Endothelial cell of umbilical vein (primary cell): ENCODE measurements at regions not wholly inside any gene's neighbourhood (a gene's known extent, or its start where the extent isn't known, plus 50 kb on each side); places are given as distances from the start of the nearest gene placed in this dataset.
"Not testable (repeated sequence)": the region's sequence is repeated elsewhere in the genome, so short reads cannot be mapped to it uniquely, and the experiment has no call there.

Experiments
- BruUV-seq: library from RNA; stranded (reverse); fragments of 400-500 nt; replicated peaks from 2 replicates; lab custom pipeline; 2021; lab: Mats Ljungman, UMichigan
- CTCF ChIA-PET: fragments of 300-600, 350-600 bp; sonication (Branson Sonifier 250); formaldehyde crosslinking; loops from one replicate; lab custom pipeline; 2021; ENCODE audit warnings: antibody characterized with exemption, inconsistent platforms; lab: Charles Lee
- POLR2A ChIA-PET: fragments of 300-600, 350-600 bp; sonication (Branson Sonifier 250); formaldehyde crosslinking; loops from one replicate; lab custom pipeline; 2021; ENCODE audit warnings: antibody characterized with exemption, inconsistent platforms; lab: Charles Lee
- DNase-seq: peaks from one replicate; pipeline ENCODE4 v3.0.0-alpha.2; 2011; ENCODE audit warnings: low read depth, low spot score
- FAIRE-seq: peaks from 2 replicates; lab custom pipeline; 2011; peaks lifted over from hg19 to GRCh38; lab: Jason Lieb, UNC
- H2AFZ ChIP-seq: 2 replicates; pipeline ENCODE4 v1.6.0; 2012; ENCODE audit warnings: low read depth, low read length, control low read depth, inconsistent platforms
- H3K27ac ChIP-seq: 2 replicates; pipeline ENCODE4 v1.5.1; 2011; ENCODE audit warnings: low read depth, mild to moderate bottlenecking, control low read depth, low read length, moderate library complexity; ENCODE audit not compliant: insufficient read depth
- H3K27me3 ChIP-seq, 2 experiments: 2 replicates each; pipeline versions ENCODE4 v1.6.0 to v1.6.1; 2011; ENCODE audit warnings: low read length in 2 of 2, mixed read lengths in 1 of 2; ENCODE audit not compliant: control insufficient read depth in 2 of 2, insufficient read depth in 2 of 2
- H3K36me3 ChIP-seq, 2 experiments: 2 replicates in 1 of 2; 3 replicates in 1 of 2; pipeline ENCODE4 v1.5.1; 2011; ENCODE audit warnings: low read length in 2 of 2, mild to moderate bottlenecking in 1 of 2, moderate library complexity in 1 of 2; ENCODE audit not compliant: control insufficient read depth in 2 of 2, insufficient read depth in 2 of 2; ENCODE audit errors: extremely low read depth in 1 of 2
- H3K4me1 ChIP-seq: 3 replicates; pipeline ENCODE4 v1.5.1; 2011; ENCODE audit warnings: mild to moderate bottlenecking, low read length; ENCODE audit not compliant: control insufficient read depth, insufficient read depth; ENCODE audit errors: extremely low read depth
- H3K4me2 ChIP-seq: 2 replicates; pipeline ENCODE4 v1.6.1; 2011; ENCODE audit warnings: low read length, control low read depth, mixed read lengths; ENCODE audit not compliant: insufficient read depth
- H3K4me3 ChIP-seq, 3 experiments: fragments of 200-600 bp in 1 of 3; sonication (generic), shearing (Covaris generic) in 1 of 3; replicated peaks in 1 of 3; 2 replicates each; pipeline ENCODE4 v1.5.1; 2011 to 2016; ENCODE audit warnings: control low read depth in 3 of 3, low read length in 3 of 3, mild to moderate bottlenecking in 2 of 3, inconsistent platforms in 1 of 3, low read depth in 1 of 3, moderate library complexity in 1 of 3; ENCODE audit not compliant: insufficient read depth in 1 of 3
- H3K79me2 ChIP-seq: 2 replicates; pipeline ENCODE4 v1.6.0; 2012; ENCODE audit warnings: low read length, inconsistent platforms; ENCODE audit not compliant: control insufficient read depth, insufficient read depth
- H3K9ac ChIP-seq: replicated peaks from 2 replicates; pipeline ENCODE3; 2011; ENCODE audit warnings: low read length, control low read depth; ENCODE audit not compliant: insufficient read depth; ENCODE audit errors: extremely low read depth
- H3K9me1 ChIP-seq: replicated peaks from 3 replicates; pipeline ENCODE4 v1.6.0; 2011; ENCODE audit warnings: mild to moderate bottlenecking, low read length; ENCODE audit not compliant: control insufficient read depth, insufficient read depth; ENCODE audit errors: extremely low read depth
- H3K9me3 ChIP-seq: replicated peaks from 2 replicates; pipeline ENCODE4 v1.5.1; 2012; ENCODE audit warnings: low read length, inconsistent platforms; ENCODE audit not compliant: control insufficient read depth, insufficient read depth
- H4K20me1 ChIP-seq: replicated peaks from 2 replicates; pipeline ENCODE3; 2011; ENCODE audit warnings: mild to moderate bottlenecking, low read length; ENCODE audit not compliant: control insufficient read depth, insufficient read depth; ENCODE audit errors: extremely low read depth
- CTCF ChIP-seq, 2 donors: IDR thresholded peaks; 1 replicate in 1 of 2; 2 replicates in 1 of 2; pipeline ENCODE4 v1.5.1; 2011; ENCODE audit warnings: low read length in 2 of 2, mild to moderate bottlenecking in 2 of 2, moderate library complexity in 2 of 2, control low read depth in 1 of 2, inconsistent platforms in 1 of 2, low read depth in 1 of 2; ENCODE audit not compliant: insufficient read depth in 1 of 2; ENCODE audit errors: extremely low read depth in 1 of 2
- GATA2 ChIP-seq: IDR thresholded peaks from 2 replicates; pipeline ENCODE4 v1.7.0; 2011; ENCODE audit warnings: low read depth, mild to moderate bottlenecking, moderate library complexity, mixed read lengths, low read length; ENCODE audit not compliant: insufficient read length, insufficient read depth
- JUN ChIP-seq: IDR thresholded peaks from 2 replicates; pipeline ENCODE4 v1.6.1; 2011; ENCODE audit warnings: borderline replicate concordance, low read depth; ENCODE audit not compliant: insufficient read length, insufficient read depth
- MAX ChIP-seq: IDR thresholded peaks from 2 replicates; pipeline ENCODE4 v1.6.1; 2011; ENCODE audit not compliant: insufficient read depth, insufficient read length
- MYC ChIP-seq: IDR thresholded peaks from one replicate; pipeline ENCODE4 v1.6.1; 2011; ENCODE audit warnings: mild to moderate bottlenecking, low read depth, low read length
- POLR2A ChIP-seq: IDR thresholded peaks from 2 replicates; pipeline ENCODE4 v1.6.1; 2012; ENCODE audit warnings: low read depth, mild to moderate bottlenecking, control low read depth, low read length
- POLR2AphosphoS5 ChIP-seq: IDR thresholded peaks from 2 replicates; pipeline ENCODE4 v1.6.1; 2012; ENCODE audit warnings: low read depth, mild to moderate bottlenecking, control low read depth, low read length, moderate library complexity; ENCODE audit not compliant: insufficient read depth
- dilution Hi-C: fragments of 300-500 bp; cut with MboI; formaldehyde crosslinking; loops from one replicate; pipeline ENCODE4 v1.15.0; 2019; ENCODE audit warnings: low sequenced_read_pairs; ENCODE audit not compliant: extremely low pct_ligation_motif_present
- intact Hi-C: fragments of 100-400 bp; cut with micrococcal nuclease; formaldehyde crosslinking; loops from one replicate; pipeline ENCODE4 v1.10.0; 2022

GRCh38 chrX:74025145-74025544 lies 172.6 kb upstream of the XIST start:
- H3K4me1 ChIP-seq, FAIRE-seq, DNase-seq, H3K4me2 ChIP-seq, dilution Hi-C loops, H3K79me2 ChIP-seq, BruUV-seq, H3K4me3 ChIP-seq, H3K27me3 ChIP-seq, H3K9me3 ChIP-seq, H3K27ac ChIP-seq, CTCF ChIA-PET, intact Hi-C loops, H3K36me3 ChIP-seq, H4K20me1 ChIP-seq, H3K9me1 ChIP-seq, H2AFZ ChIP-seq, POLR2A ChIA-PET, H3K9ac ChIP-seq: not testable (repeated sequence)

- no peak for DNase-seq
- no peak for TF ChIP-seq JUN
- TF ChIP-seq CTCF (IDR thresholded peaks at IDR 0.05; ENCODE audit: extremely low read depth in 1 of 2, insufficient read depth in 1 of 2, low read depth in 1 of 2, low read length in 2 of 2): no peak
- TF ChIP-seq MAX: no peak
- no peak for TF ChIP-seq GATA2
- TF ChIP-seq POLR2AphosphoS5: no peak
- no peak for TF ChIP-seq MYC
- no peak for TF ChIP-seq POLR2A
- H3K79me2 ChIP-seq: no peaks in the 10 kb centered on the region
- no peaks in the 10 kb centered on the region for H3K9me3 ChIP-seq
- intact Hi-C loops: no loop called here
- H3K36me3 ChIP-seq: no peaks in the 10 kb centered on the region
- H3K4me1 ChIP-seq: no peaks in the 10 kb centered on the region
- no peaks in the 10 kb centered on the region for H3K27me3 ChIP-seq
- no peak overlapping the region for H3K9ac ChIP-seq
- no peak overlapping the region for H2AFZ ChIP-seq
- no peak overlapping the region for H3K27ac ChIP-seq
- H3K4me2 ChIP-seq: no peak overlapping the region
- ChIA-PET CTCF (no interaction called here), POLR2A (no interaction called here)
- no peaks in the 10 kb centered on the region for H3K9me1 ChIP-seq
- H4K20me1 ChIP-seq: no peaks in the 10 kb centered on the region
- FAIRE-seq: no peak
- no TSS peak for BruUV-seq
- dilution Hi-C loops: no loop called here
- no peak overlapping the region for H3K4me3 ChIP-seq
These were observed 170.7 kb upstream of the XIST start for GRCh38 chrX:74023203-74023602.
